Transverse colon (tissue), 4 donors: ENCODE measurements at regions not wholly inside any gene's neighbourhood (a gene's known extent, or its start where the extent isn't known, plus 50 kb on each side); places are given as distances from the start of the nearest gene placed in this dataset.

Experiments
- CTCF ChIP-seq, 5 experiments: fragments of 200-600 bp in 3 of 5; fragments of 450-650 bp in 2 of 5; sonication (generic) in 3 of 5; IDR thresholded peaks; 1 replicate in 2 of 5; 2 replicates in 3 of 5; pipeline ENCODE4 v1.5.1; 2016 to 2017; ENCODE audit warnings: antibody characterized with exemption in 5 of 5, inconsistent platforms in 3 of 5, mild to moderate bottlenecking in 2 of 5, moderate library complexity in 1 of 5
- POLR2A ChIP-seq: fragments of 450-650 bp; IDR thresholded peaks from one replicate; pipeline ENCODE4 v1.6.1; 2016; ENCODE audit warnings: antibody characterized with exemption, mild to moderate bottlenecking, moderate library complexity
- POLR2AphosphoS5 ChIP-seq, 3 donors: sonication (generic); formaldehyde crosslinking; IDR thresholded peaks; one replicate each; pipeline ENCODE4 v1.6.1; 2016; ENCODE audit warnings: antibody characterized with exemption in 3 of 3

- TF ChIP-seq POLR2AphosphoS5 (IDR thresholded peaks at IDR 0.05) (no peak), POLR2A (no peak), CTCF (IDR thresholded peaks at IDR 0.05) (no peak)
These were observed 694.7 kb downstream of the HTR1B start for GRCh38 chr6:76768556-76768955.
